ENCODE measurements at regions not wholly inside any gene's neighbourhood (a gene's known extent, or its start where the extent isn't known, plus 50 kb on each side); places are given as distances from the start of the nearest gene placed in this dataset.

- no peak for DNase-seq (ENCODE audit: extremely low read depth, low read depth)
These were observed 95.5 kb downstream of the FAM204A start for GRCh38 chr10:118246332-118247295.

DNA sequence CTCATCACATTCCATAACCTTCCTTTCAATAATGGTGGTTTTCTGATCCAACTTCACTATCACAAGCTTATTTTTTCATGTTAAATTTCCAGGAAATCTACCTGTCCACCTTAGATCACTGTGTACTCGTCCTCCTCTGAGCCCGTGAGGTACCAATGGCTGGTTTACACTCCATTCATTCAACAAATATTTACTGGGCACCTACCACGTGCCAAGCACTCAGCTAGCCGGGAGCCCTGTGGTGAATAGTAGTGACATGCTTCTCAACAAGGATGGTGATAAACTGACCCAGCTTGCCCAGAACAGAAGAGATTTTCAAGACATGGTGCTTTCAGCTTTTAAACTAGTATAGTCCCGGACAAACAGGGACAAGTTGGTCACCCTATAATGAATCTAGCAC, 98.2 kb downstream of the FAM204A start:
- no peak for DNase-seq (ENCODE audit: extremely low read depth, low read depth)

DNA sequence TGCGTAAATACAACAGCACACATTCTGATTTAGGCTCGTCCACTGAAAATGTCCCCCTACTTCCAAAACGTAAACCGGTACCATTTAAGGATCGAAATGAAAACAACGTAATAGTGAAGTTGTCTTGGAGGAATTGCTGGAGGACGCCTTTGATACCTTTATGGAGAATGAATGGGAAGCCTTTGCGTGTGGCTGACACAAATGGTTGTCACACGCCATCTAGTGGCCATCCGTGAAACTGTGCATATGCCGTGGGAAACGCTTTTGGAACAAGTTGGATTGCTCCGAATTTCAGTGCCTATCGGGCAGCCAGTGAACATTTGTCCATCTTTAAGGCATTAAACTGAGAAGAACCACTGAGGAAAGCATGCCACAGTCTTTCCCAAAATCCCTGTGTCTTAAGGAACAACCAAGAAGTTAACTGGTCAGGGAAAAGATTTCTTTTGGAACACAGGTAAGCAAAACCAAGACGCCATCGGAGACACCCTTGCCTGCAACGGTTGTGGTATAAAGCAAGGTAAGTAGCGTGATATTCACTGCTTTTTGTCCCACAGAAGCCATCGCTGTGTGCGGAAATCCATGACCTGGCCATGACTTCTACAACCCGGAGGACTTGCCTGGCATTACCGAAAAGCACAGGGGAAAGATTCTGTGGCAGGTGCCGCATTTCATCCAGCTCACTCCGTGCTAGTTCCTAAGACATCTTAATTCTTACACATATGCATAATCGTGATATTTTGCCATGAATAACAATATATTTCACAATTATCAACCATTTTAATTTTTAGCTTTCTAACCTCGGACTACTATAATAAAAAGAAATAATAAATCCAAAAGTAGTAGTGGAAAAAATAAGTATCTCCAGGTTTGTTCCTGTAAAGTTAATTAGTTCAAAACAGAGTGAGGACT, 100.6 kb downstream of the FAM204A start:
- DNase-seq (ENCODE audit: extremely low read depth, low read depth) = peak; percentile 81

DNA sequence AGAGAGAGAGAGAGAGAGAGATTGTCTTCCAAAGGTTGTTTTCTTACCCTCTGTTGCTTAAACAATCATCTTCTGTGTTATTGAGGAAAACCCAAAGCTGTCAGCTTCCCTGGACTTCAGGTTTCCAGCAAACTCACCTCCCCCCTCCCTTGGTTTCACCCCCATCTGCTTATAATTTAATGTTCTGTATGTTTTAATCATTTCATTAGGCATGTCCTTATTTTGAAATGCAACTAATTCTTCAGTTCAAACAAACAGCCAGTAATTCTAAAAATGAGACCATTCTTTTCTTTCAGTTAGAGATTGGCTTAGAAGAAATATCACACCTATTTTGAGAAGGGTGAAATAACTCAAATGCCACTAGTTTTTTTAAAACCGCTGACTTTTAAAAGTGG, 102.9 kb downstream of the FAM204A start:
- DNase-seq (ENCODE audit: extremely low read depth, low read depth) = no peak

GRCh38 chr10:118238573-118239235, 103.4 kb downstream of the FAM204A start:
- DNase-seq (ENCODE audit: extremely low read depth, low read depth) = peak; percentile 4

DNA sequence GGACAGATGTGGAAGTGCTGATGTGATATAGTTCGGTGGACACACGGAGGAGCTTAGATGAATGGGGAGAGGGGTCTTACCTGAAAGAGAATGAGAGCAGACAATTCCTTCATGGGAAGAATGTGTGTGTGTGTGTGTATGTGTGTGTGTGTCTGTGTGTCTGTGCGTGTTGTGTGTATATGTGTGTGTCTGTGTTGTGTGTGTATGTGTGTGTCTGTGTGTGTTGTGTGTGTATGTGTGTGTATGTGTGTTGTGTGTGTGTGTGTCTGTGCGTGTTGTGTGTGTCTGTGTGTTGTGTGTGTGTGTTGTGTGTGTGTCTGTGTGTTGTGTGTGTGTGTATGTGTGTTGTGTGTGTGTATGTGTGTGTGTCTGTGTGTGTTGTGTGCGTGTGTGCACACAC, 104.2 kb downstream of the FAM204A start:
- DNase-seq (ENCODE audit: extremely low read depth, low read depth) = no peak

DNA sequence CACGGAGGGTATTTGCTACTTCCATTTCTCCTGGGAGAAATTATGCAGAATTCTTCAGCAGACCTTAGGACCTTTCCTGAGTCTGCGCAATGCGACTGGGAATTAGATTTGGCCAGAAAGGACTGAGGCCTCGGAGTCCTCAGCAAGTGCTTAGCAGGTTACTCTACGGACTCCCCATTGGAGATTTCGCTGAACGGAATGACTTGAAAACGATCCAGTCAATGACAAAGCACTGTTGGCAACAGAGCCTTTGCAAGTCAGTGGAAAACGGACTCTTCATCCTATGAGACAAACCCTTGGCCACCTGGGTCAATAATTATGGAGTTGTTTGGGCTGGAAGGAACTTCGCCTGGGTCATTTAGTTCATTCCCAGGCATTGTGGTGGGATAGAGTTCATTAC, 107.4 kb downstream of the FAM204A start:
- DNase-seq (ENCODE audit: extremely low read depth, low read depth) = no peak

DNA sequence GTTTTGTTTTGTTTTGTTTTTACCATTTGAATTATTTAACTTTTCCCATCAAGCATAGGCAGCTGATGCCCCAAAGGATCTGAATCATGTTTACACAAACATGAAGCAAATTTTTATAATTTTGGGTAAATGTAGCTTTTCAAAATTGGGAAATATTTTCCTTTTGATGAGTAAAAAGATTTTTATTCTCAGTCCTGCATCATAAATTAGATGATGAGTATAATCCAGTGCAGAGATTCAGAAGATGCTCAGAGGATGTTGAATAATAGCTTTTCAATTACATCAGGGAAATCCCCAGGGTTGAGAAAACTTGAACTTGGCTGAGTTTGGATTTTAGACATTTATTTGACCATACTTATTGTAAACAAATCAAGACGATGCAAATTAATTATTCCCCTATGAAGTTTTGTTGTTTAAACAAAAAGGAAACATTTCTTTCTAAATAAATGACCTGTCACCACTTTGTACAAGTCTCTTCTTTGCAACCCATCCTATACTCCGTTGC, 121.7 kb downstream of the FAM204A start:
- DNase-seq (ENCODE audit: extremely low read depth, low read depth) = no peak

- DNase-seq (ENCODE audit: extremely low read depth, low read depth) = no peak
These were observed 123.6 kb downstream of the FAM204A start for GRCh38 chr10:118218562-118218961.

DNA sequence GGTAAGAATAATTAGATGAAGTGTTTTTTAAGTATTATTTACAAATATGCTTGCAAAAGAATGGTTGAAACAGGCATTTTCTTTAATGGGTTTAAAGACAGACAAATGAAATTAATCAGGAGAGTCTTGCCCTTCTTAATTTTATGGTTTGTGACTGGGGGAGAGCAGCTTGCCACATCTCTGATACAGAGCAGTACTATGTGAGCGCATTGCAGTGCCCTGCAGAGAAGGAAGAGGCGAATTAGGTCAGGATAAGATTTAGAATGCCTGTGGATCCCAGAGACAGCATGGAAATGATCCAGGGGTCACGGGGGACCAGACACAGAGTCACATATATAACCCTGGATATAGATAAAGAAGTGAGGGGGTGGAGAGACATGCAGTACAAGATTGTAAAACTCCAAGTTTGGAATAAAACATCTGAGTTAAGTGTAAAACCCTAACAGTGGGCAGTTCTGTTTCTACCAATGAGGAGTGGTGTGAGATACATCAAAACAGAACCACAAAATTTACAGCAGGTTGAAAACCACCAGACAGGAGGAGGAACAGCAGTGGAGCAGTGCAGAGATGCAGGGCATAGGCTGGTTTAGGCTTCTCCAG, 125.5 kb downstream of the FAM204A start:
- DNase-seq (ENCODE audit: extremely low read depth, low read depth) = no peak

DNA sequence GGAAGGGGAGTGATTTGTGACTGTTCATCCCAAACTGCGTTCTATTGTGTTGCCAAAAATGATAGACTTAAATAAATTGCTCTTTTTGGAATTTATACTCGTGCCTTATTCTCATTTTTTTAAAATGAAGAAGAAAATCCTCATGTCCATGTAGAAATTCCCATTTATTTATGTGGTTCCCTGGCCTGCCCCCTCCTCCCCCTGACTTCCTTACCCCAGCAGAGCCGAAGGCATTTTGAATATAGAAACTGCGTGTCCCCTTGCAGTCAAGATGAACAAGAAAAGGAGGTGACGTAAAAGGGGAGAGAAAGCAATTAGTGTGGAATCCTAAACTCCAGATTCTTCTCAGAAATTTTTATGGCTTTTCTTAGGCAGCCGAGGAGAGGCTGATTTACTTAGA, 126.1 kb downstream of the FAM204A start:
- DNase-seq (ENCODE audit: extremely low read depth, low read depth) = no peak

DNA sequence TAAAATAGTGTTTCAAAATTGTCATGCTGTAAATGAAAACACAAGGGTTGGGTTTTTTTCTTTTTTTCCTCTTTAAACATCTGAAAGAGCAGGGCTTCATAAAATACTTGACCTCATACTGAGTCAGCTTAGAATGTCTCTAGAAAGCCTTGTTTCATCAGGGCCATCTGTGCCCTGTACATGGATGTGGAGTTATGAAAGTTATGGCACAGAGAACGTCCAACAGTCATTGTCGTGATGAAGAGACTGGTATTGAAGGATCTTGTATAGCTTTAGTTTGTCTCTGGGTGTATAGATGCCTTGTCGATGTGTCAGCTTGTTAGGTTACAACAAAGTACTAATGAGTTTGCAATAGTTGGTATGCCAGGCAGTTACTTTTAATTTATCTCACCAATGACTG, 127.3 kb downstream of the FAM204A start:
- no peak for DNase-seq (ENCODE audit: extremely low read depth, low read depth)

- DNase-seq (ENCODE audit: extremely low read depth, low read depth) = no peak
These were observed 128.7 kb downstream of the FAM204A start for GRCh38 chr10:118213436-118213835.

- no peak for DNase-seq (ENCODE audit: extremely low read depth, low read depth)
These were observed 131.8 kb downstream of the FAM204A start for GRCh38 chr10:118210276-118210675.

DNA sequence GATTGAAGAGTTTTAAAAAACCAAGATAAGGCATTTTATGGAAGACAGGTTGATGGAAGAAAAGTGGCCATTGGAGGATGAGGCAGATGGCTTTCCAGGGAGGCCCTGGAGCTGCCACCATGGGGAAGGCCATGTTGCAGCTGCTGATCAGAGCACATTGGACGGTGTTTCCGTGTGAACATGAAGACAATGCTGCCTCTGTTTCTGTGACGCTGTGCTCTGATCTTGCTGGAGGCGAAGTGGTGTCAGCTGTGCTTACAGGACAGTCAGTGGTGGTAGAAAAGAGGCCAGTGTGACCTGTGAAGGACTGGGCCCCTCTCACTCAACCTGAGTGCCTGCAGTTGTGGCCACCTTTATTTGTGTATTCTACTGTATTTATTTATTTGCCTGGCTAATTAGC, 132.9 kb downstream of the FAM204A start:
- no peak for DNase-seq (ENCODE audit: extremely low read depth, low read depth)

DNA sequence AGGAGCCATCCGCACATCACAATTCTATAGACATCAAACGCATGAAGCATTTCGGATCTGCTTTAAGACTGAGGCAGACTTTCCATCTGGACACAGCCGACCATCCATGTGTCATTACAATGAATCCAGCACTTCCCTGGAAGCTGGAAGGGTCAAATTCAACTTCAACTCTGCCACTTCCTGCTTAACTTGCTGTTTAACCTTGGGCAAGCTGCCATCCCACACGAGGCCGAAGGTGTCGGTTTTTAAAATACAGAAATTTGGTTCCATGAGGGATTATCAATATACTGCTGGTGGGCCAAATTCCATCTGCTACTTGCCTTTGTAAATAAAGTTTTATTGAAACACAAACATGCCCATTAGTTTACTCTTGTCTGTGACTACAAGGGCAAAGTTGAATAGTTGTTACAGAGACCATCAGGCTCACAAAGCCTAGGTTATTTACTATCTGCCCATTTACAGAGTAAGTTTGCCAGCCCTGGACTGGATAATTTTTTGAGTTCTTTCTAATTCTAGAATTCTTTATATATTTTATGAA, 134.6 kb downstream of the FAM204A start:
- no peak for DNase-seq (ENCODE audit: extremely low read depth, low read depth)

GRCh38 chr10:118204292-118204943, 137.7 kb downstream of the FAM204A start:
- DNase-seq (ENCODE audit: extremely low read depth, low read depth) = no peak

DNA sequence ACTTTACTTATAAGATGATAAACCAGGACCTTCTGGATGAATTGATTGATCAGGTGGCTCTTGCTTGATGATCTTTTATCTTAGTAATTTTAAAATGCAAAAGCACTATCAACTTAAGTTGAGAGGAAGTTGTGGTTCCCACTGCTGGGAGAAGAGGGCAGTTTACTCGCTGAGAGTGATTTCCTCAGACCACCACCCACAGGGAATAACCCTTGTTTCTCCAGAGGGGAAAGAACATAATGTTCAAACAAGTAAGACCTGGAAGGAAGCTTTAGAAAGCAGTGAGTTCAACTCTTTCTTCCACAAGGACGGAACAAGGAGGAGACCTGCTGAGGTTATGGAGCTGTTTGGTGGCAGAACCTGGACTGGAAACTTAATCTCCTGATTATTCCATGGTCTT, 138.7 kb downstream of the FAM204A start:
- no peak for DNase-seq (ENCODE audit: extremely low read depth, low read depth)

DNA sequence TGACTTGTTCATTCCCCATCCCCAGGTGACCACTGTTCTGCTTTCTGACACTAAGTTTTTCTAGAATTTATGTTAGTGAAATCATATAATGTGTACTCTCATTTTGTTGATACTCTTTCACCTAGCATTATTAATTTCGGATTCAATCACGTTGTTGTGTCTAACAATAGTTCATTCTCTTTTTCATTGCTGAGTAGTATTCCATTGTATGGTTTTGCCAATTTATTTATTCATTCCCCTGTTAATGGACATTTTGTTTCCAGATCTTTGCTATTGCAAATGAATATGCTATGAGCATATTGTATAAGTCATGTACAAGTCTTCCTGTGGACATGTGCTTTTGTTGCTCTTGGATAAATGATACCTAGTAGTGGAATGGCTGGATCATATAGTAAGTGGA, 146.4 kb downstream of the FAM204A start:
- DNase-seq (ENCODE audit: extremely low read depth, low read depth) = no peak

GRCh38 chr10:118193642-118194041, 146.9 kb upstream of the RAB11FIP2 start:
- DNase-seq (ENCODE audit: extremely low read depth, low read depth) = no peak

Measured in NCI-H460 (cell line).